Nephron progenitor cell (in vitro differentiated cells): ENCODE measurements at regions not wholly inside any gene's neighbourhood (a gene's known extent, or its start where the extent isn't known, plus 50 kb on each side); places are given as distances from the start of the nearest gene placed in this dataset.

Experiments
- DNase-seq: peaks from one replicate; pipeline ENCODE4 v3.0.0; 2021
- H3K27ac Mint-ChIP-seq: 2 replicates; pipeline ENCODE4 v1.8.0; 2021; ENCODE audit warnings: mild to moderate bottlenecking, moderate library complexity, mixed read lengths
- H3K27me3 Mint-ChIP-seq: 2 replicates; pipeline ENCODE4 v1.8.0; 2021; ENCODE audit warnings: mild to moderate bottlenecking, low read depth, mixed read lengths; ENCODE audit not compliant: poor library complexity
- H3K36me3 Mint-ChIP-seq: 2 replicates; pipeline ENCODE4 v1.8.0; 2021; ENCODE audit warnings: low read depth, mixed read lengths
- H3K4me1 Mint-ChIP-seq: 2 replicates; pipeline ENCODE4 v1.8.0; 2021; ENCODE audit warnings: mixed read lengths
- H3K4me3 Mint-ChIP-seq: 2 replicates; pipeline ENCODE4 v1.8.0; 2021; ENCODE audit warnings: mild to moderate bottlenecking, moderate library complexity, mixed read lengths
- H3K9me3 Mint-ChIP-seq: 2 replicates; pipeline ENCODE4 v1.8.0; 2021; ENCODE audit warnings: mild to moderate bottlenecking, moderate library complexity, mixed read lengths
- TF ChIP-seq, protein P1 (sequence below): fragments of 200-600 bp; sonication (generic); IDR thresholded peaks from 2 replicates; pipeline ENCODE4 v1.5.0; 2021; ENCODE audit warnings: antibody characterized with exemption

DNA sequence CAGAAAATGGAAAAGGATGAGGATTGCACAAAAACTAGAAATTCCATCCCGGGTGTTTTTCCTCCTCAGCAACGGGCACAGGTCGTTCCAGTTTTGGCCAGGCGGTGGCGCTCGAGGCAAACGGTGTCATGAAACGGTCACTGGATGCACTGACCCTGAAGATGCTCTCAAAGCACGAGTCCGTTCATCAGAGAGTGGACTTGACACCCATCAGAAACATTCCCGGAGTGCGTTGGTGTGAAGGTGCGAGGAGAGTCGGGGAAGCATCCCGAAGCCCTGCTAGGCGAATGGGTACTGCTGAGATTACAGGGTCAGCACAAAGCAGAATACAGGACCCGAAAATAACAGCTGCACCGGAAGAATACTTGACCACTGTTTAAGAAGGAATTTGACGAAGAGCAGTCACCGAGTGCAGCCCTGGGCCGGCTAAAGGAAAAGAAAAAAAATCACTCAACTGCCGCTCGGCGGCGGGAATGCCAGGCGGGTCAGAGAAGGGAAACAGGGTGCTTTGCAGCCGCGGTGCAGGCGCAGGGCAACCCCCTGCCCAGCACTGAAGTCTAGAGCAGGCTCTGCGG is 71.7 kb upstream of the ETS2 start:
- H3K36me3 Mint-ChIP-seq: no peaks in the 10 kb centered on the region
- peaks cover 33% of the 10 kb centered on the region for H3K27me3 Mint-ChIP-seq
- TF ChIP-seq, protein P1, sequence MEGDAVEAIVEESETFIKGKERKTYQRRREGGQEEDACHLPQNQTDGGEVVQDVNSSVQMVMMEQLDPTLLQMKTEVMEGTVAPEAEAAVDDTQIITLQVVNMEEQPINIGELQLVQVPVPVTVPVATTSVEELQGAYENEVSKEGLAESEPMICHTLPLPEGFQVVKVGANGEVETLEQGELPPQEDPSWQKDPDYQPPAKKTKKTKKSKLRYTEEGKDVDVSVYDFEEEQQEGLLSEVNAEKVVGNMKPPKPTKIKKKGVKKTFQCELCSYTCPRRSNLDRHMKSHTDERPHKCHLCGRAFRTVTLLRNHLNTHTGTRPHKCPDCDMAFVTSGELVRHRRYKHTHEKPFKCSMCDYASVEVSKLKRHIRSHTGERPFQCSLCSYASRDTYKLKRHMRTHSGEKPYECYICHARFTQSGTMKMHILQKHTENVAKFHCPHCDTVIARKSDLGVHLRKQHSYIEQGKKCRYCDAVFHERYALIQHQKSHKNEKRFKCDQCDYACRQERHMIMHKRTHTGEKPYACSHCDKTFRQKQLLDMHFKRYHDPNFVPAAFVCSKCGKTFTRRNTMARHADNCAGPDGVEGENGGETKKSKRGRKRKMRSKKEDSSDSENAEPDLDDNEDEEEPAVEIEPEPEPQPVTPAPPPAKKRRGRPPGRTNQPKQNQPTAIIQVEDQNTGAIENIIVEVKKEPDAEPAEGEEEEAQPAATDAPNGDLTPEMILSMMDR: peak; percentile 89
- DNase-seq: peak; percentile 98
- peak overlapping the region; percentile 82 for H3K4me3 Mint-ChIP-seq
- H3K9me3 Mint-ChIP-seq: no peaks in the 10 kb centered on the region
- no peak overlapping the region for H3K27ac Mint-ChIP-seq
- H3K4me1 Mint-ChIP-seq: peaks cover 18% of the 10 kb centered on the region

DNA sequence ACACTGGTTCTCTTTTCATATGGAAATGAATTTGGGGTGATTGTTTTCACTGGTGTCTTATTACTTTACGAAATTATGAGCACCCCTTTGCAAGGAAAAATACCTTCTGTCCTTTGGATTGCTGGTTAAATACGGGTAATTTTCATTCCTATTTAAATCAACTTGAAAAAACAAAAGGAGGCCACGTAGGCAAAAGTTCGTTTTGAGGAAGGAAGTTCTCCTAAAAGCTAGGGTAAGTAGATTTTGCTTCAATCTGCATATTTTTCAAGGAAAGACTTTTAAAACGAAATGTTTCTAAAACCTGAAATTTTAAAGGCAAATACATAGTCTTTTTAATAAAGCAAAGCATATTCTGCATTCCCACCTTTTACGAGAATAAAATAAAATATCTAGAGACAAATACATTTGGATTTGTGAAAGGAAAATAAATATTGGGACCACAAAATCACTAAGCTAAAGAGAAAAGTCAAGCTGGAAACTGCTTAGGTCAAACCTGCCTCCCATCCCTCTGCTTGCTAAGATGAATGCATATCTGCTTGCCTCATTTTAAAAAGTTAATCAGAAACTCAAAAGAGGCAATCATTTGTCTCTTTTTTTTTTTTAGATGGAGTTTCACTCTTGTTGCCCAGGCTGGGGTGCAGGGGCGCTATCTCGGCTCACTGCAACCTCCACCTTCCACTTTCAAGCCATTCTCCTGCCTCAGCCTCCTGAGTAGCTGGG is 70.9 kb upstream of the ETS2 start:
- Mint-ChIP-seq H3K4me3 (peak overlapping the region; percentile 82), H3K4me1 (peaks cover 15% of the 10 kb centered on the region), H3K9me3 (no peaks in the 10 kb centered on the region), H3K27ac (no peak overlapping the region), H3K27me3 (peaks cover 33% of the 10 kb centered on the region), H3K36me3 (no peaks in the 10 kb centered on the region)
- TF ChIP-seq, protein P1: no peak
- DNase-seq: no peak

DNA sequence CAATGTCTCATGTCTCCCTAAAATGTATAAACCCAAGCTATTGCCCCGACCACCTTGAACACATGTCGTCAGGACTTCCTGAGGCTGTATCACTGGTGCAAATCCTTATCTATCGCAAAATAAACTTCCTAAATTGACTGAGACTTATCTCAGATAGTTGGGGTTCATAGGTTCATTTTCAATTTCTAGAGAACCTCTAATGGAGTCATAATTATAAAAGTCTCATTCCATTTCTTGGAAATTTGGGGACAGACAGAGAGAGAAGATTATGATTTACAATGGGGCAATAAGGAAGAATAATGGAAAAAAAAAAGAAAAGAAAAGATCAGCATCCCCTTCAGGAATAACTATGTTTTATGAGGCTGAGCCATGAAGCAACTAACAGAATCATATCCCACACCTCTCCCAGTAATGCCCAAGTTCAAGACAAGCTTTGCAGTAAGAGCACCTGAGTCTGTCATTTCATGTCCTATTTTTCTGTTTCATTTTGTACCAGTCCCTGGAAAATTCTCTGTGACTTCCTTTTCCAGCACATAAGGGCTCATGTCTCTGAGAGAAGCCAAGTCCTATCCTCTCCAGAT is 70.0 kb upstream of the ETS2 start:
- Mint-ChIP-seq H3K9me3 (no peaks in the 10 kb centered on the region), H3K27ac (no peak overlapping the region), H3K4me3 (no peak overlapping the region), H3K36me3 (no peaks in the 10 kb centered on the region), H3K27me3 (peaks cover 30% of the 10 kb centered on the region), H3K4me1 (peaks cover 10% of the 10 kb centered on the region)
- TF ChIP-seq, protein P1: no peak
- no peak for DNase-seq

DNA sequence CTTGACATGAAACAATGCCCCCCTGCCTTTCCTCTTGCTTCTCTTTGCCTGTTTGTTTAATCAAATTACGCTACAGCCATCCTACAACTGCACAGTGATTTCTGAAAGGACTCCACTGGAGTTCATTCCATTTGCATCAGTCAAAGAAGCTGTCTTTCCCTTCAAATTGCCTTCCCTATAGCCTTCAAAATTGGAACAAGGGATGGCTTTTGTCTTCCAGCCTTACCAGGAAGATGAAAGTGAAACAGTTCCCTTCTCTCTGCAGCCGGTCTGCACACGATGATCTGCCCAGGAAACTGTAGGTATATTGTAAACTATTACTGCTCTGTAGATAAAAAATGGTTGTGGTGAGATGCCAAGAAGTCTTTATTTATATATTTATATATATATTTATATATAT is 65.6 kb upstream of the ETS2 start:
- Mint-ChIP-seq H3K36me3 (no peaks in the 10 kb centered on the region), H3K4me1 (peaks cover 12% of the 10 kb centered on the region), H3K27me3 (peaks cover 20% of the 10 kb centered on the region), H3K9me3 (no peaks in the 10 kb centered on the region), H3K4me3 (no peak overlapping the region), H3K27ac (no peak overlapping the region)
- TF ChIP-seq, protein P1: no peak
- no peak for DNase-seq

DNA sequence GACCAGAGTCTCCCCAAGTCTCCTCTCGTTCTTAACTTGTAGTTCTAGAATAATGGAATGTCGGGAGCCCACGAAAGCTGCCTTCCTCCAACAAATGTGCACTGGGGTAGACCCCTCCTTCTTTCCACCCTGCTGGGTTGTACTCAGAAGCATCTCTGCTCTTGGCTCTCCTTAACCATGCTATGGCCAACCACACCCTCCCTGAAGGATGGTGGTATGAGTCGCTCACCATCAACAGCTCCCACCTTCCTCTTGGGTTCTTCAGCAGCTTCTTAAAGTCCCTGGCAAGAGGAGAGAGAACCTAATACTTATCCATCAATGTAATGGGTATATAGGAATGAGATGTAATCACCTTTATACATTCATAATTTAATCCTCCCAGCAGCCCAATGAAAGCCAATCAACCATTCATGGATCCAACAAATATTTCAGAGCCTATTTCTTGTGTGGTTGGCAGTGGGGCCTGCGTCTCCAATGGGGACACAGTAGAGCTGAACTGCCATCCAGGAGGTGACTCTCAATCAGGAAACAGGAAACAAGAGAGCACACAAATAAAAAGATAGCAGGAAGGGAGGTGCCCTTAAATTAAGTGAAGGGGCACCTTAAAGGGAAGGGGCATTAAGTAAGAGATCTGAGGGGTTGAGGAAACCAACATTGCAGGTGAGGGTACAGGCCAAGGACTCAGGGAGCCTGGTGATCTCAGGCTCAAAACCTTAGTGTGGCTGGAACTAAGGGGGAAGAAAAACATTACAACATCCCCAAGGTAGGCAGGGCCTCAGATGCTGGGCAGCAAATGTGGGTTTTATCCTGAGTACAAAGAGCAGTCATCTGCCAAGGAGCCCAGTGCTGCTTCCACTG is 64.4 kb upstream of the ETS2 start:
- TF ChIP-seq, protein P1: no peak
- no peak overlapping the region for H3K27ac Mint-ChIP-seq
- H3K36me3 Mint-ChIP-seq: no peaks in the 10 kb centered on the region
- DNase-seq: no peak
- no peaks in the 10 kb centered on the region for H3K9me3 Mint-ChIP-seq
- no peak overlapping the region for H3K4me3 Mint-ChIP-seq
- H3K27me3 Mint-ChIP-seq: peaks cover 7% of the 10 kb centered on the region
- H3K4me1 Mint-ChIP-seq: peaks cover 12% of the 10 kb centered on the region
